ENCODE measurements at regions not wholly inside any gene's neighbourhood (a gene's known extent, or its start where the extent isn't known, plus 50 kb on each side); places are given as distances from the start of the nearest gene placed in this dataset.

DNA sequence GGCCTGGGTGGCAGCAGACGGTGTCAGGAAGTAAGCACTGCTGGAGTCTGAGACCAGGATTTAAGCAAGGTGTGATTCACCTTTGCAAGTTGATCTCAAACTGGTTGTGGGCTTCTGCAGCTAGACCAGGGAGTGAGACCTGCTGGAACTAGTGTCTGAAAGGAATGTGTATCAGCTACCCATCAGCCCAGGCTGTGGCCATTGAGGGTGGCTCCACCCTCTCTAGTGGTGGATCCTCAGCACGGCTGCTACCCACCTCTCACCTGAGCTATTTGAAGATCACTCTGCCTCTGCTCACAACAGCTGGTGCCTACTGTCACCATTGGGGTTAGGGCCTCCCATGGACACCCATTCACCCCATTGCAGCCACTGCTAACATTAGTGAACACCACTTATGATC is 140.3 kb upstream of the DCBLD2 start:
- TF ChIP-seq, protein P1, sequence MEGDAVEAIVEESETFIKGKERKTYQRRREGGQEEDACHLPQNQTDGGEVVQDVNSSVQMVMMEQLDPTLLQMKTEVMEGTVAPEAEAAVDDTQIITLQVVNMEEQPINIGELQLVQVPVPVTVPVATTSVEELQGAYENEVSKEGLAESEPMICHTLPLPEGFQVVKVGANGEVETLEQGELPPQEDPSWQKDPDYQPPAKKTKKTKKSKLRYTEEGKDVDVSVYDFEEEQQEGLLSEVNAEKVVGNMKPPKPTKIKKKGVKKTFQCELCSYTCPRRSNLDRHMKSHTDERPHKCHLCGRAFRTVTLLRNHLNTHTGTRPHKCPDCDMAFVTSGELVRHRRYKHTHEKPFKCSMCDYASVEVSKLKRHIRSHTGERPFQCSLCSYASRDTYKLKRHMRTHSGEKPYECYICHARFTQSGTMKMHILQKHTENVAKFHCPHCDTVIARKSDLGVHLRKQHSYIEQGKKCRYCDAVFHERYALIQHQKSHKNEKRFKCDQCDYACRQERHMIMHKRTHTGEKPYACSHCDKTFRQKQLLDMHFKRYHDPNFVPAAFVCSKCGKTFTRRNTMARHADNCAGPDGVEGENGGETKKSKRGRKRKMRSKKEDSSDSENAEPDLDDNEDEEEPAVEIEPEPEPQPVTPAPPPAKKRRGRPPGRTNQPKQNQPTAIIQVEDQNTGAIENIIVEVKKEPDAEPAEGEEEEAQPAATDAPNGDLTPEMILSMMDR (IDR thresholded peaks at IDR 0.05): no peak
- TF ChIP-seq POLR2A (IDR thresholded peaks at IDR 0.05): no peak
- TF ChIP-seq POLR2AphosphoS5 (IDR thresholded peaks at IDR 0.05): no peak
- TF ChIP-seq EP300 (IDR thresholded peaks at IDR 0.05): no peak
- ATAC-seq: no peak
- WGBS, 2 donors (ENCODE audit: low coverage in 1 of 2): 94 to 100% methylated on average over 1 to 2 of the region's 2 CpGs
- no peak overlapping the region for H3K27ac ChIP-seq
- H3K4me1 ChIP-seq: no peaks in the 10 kb centered on the region
- H3K27me3 ChIP-seq: no peaks in the 10 kb centered on the region
- H3K4me3 ChIP-seq: no peak overlapping the region
- H3K9me3 ChIP-seq: no peaks in the 10 kb centered on the region
- H3K36me3 ChIP-seq: no peaks in the 10 kb centered on the region

DNA sequence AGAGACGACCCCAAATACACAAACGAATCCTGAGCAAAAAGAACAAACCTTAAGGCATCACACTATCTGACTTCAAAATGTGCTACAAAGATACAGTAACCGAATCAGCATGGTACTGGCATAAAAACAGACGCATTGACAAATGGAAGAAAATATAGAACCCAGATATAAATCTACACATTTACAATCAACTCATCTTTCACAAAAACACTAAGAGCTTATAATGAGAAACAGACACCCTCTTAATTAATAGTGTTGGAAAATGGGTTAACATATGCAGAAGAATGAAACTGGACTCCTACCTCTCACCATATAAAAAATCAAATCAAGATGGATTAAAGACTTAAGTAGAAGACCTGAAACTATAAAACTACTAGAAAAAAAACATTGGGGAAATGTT is 130.3 kb upstream of the DCBLD2 start:
- H3K27ac ChIP-seq: no peak overlapping the region
- no peak for ATAC-seq
- H3K4me1 ChIP-seq: no peaks in the 10 kb centered on the region
- H3K9me3 ChIP-seq: peaks cover 0 to 5% (median 0%) of the 10 kb centered on the region in 3 donors
- no peak overlapping the region for H3K4me3 ChIP-seq
- no peaks in the 10 kb centered on the region for H3K36me3 ChIP-seq
- TF ChIP-seq EP300 (IDR thresholded peaks at IDR 0.05) (no peak), POLR2AphosphoS5 (IDR thresholded peaks at IDR 0.05) (no peak), POLR2A (IDR thresholded peaks at IDR 0.05) (no peak)
- TF ChIP-seq, protein P1 (IDR thresholded peaks at IDR 0.05): no peak
- WGBS, 2 donors (ENCODE audit: low coverage in 1 of 2): 90 to 92% methylated on average over 4 of the region's 4 CpGs
- no peaks in the 10 kb centered on the region for H3K27me3 ChIP-seq

DNA sequence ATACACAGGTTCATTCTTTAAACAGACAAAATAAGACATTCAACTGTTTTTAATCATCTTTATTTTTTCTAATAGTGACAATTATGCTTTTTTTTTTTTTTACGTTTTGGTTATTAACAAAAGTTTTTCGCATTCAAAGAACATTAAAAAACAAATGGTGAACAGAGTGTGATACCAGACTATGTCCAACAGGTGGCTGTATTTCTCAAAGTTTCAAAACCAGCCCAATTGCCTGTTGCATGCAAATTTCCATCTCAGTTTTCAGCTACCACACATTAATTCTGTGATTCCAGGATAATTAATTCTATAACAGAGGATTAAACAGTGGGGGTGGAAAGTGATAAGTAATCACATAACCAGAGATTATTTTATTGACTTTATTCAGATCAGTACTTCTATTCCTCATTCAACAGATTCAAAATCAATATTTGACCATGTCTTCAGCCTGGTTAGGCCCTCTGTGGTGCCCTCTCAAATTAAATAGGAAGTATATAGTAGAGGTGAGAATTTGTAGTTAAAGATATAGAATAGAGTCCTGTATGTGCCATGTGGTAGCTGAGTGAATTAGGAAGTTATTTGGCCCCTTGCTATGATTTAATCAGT is 122.2 kb upstream of the DCBLD2 start:
- H3K36me3 ChIP-seq: no peaks in the 10 kb centered on the region
- ATAC-seq: no peak
- no peak overlapping the region for H3K4me3 ChIP-seq
- H3K27ac ChIP-seq: no peak overlapping the region
- TF ChIP-seq EP300 (IDR thresholded peaks at IDR 0.05): no peak
- TF ChIP-seq, protein P1 (IDR thresholded peaks at IDR 0.05): peak; percentile 45 to 83 (median 74)
- H3K4me1 ChIP-seq: no peaks in the 10 kb centered on the region
- H3K27me3 ChIP-seq: no peaks in the 10 kb centered on the region
- 8 to 29% methylated on average over 2 of the region's 2 CpGs for WGBS, 2 donors (ENCODE audit: low coverage in 1 of 2)
- H3K9me3 ChIP-seq: peaks cover 0 to 5% (median 0%) of the 10 kb centered on the region in 3 donors

DNA sequence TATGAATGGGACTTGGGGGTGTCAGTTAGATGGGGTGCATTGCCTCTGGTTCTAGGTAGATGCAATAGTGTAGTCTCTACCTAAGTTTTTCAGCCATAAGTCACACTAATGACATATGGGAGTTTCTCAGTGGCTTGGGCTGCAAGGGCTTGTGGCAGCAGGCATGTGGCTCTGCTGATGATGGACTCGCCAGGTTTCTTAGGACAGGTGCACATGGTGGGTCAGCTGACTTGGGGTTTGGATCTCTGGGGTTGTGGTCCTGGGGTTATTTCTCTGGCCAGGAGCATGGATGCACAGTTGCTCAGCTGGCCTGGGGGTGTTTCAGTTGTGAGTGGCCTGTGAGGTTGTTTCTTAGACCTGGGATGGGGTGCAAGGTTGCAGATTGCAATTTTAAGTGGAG is 120.0 kb upstream of the DCBLD2 start:
- H3K9me3 ChIP-seq: no peaks in the 10 kb centered on the region
- H3K36me3 ChIP-seq: no peaks in the 10 kb centered on the region
- no peak for ATAC-seq
- no peak overlapping the region for H3K4me3 ChIP-seq
- H3K27ac ChIP-seq: no peak overlapping the region
- H3K27me3 ChIP-seq: no peaks in the 10 kb centered on the region
- no CpG with 5 or more reads among the region's 1 CpG for WGBS, 2 donors (ENCODE audit: low coverage in 1 of 2)
- H3K4me1 ChIP-seq: no peaks in the 10 kb centered on the region
- TF ChIP-seq POLR2A (IDR thresholded peaks at IDR 0.05): no peak
- TF ChIP-seq, protein P1 (IDR thresholded peaks at IDR 0.05): no peak
- TF ChIP-seq POLR2AphosphoS5 (IDR thresholded peaks at IDR 0.05): no peak
- no peak for TF ChIP-seq EP300 (IDR thresholded peaks at IDR 0.05)

DNA sequence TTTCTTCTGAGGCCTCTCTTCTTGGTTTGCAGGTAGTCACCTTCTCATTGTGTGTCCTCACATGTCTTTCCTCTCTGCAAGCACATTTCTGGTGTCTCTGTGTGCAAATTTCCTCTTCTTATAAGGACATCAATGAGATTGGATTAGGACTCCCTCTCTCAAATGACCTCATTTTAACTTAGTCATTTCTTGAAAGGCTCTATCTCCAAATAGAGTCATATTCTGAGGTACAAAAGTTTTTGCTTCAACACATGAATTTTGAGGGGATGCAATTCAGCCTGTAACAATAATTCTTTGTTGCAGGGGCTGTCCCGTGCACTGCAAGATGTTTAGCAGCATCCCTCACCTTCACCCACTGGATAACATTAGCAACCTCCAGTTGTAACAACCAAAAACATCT is 115.0 kb upstream of the DCBLD2 start:
- Histone ChIP-seq H3K9me3 (no peaks in the 10 kb centered on the region), H3K4me3 (no peak overlapping the region), H3K4me1 (no peaks in the 10 kb centered on the region), H3K36me3 (no peaks in the 10 kb centered on the region), H3K27ac (no peak overlapping the region), H3K27me3 (no peaks in the 10 kb centered on the region)
- 71 to 80% methylated on average over 1 of the region's 1 CpG for WGBS, 2 donors (ENCODE audit: low coverage in 1 of 2)
- TF ChIP-seq POLR2AphosphoS5 (IDR thresholded peaks at IDR 0.05) (no peak), POLR2A (IDR thresholded peaks at IDR 0.05) (no peak), EP300 (IDR thresholded peaks at IDR 0.05) (no peak)
- TF ChIP-seq, protein P1 (IDR thresholded peaks at IDR 0.05): no peak
- no peak for ATAC-seq

Measured in gastroesophageal sphincter (tissue), 4 donors.